Ishikawa (cell line): ENCODE measurements at regions not wholly inside any gene's neighbourhood (a gene's known extent, or its start where the extent isn't known, plus 50 kb on each side); places are given as distances from the start of the nearest gene placed in this dataset.

Experiments
- EP300 ChIP-seq: IDR thresholded peaks from 2 replicates; pipeline ENCODE4 v1.6.1; 2012; ENCODE audit warnings: borderline replicate concordance
- MAX ChIP-seq: IDR thresholded peaks from 2 replicates; pipeline ENCODE4 v1.6.1; 2012
- TAF1 ChIP-seq: IDR thresholded peaks from 2 replicates; pipeline ENCODE4 v1.6.1; 2012; ENCODE audit warnings: low read depth, mild to moderate bottlenecking
- TCF12 ChIP-seq: IDR thresholded peaks from 2 replicates; pipeline ENCODE4 v1.6.1; 2012; ENCODE audit warnings: low read depth
- YY1 ChIP-seq: IDR thresholded peaks from 2 replicates; pipeline ENCODE4 v1.6.1; 2012; ENCODE audit warnings: low read depth
- TF ChIP-seq, protein P1 (sequence below): IDR thresholded peaks from 2 replicates; pipeline ENCODE4 v1.6.1; 2012; ENCODE audit warnings: low read depth, mild to moderate bottlenecking

- TF ChIP-seq TCF12 (no peak), MAX (no peak), TAF1 (no peak), YY1 (no peak), EP300 (no peak)
- TF ChIP-seq, protein P1, sequence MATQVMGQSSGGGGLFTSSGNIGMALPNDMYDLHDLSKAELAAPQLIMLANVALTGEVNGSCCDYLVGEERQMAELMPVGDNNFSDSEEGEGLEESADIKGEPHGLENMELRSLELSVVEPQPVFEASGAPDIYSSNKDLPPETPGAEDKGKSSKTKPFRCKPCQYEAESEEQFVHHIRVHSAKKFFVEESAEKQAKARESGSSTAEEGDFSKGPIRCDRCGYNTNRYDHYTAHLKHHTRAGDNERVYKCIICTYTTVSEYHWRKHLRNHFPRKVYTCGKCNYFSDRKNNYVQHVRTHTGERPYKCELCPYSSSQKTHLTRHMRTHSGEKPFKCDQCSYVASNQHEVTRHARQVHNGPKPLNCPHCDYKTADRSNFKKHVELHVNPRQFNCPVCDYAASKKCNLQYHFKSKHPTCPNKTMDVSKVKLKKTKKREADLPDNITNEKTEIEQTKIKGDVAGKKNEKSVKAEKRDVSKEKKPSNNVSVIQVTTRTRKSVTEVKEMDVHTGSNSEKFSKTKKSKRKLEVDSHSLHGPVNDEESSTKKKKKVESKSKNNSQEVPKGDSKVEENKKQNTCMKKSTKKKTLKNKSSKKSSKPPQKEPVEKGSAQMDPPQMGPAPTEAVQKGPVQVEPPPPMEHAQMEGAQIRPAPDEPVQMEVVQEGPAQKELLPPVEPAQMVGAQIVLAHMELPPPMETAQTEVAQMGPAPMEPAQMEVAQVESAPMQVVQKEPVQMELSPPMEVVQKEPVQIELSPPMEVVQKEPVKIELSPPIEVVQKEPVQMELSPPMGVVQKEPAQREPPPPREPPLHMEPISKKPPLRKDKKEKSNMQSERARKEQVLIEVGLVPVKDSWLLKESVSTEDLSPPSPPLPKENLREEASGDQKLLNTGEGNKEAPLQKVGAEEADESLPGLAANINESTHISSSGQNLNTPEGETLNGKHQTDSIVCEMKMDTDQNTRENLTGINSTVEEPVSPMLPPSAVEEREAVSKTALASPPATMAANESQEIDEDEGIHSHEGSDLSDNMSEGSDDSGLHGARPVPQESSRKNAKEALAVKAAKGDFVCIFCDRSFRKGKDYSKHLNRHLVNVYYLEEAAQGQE: no peak
These were observed 100.0 kb upstream of the TMEM132E start for GRCh38 chr17:34479371-34479770.
